Omental fat pad (tissue), 3 donors: ENCODE measurements at regions not wholly inside any gene's neighbourhood (a gene's known extent, or its start where the extent isn't known, plus 50 kb on each side); places are given as distances from the start of the nearest gene placed in this dataset.

Experiments used
- ATAC-seq: fragments of 150-250 bp; one replicate; pipeline ENCODE4 v1.9.1; 2016; ENCODE audit warnings: mild to moderate bottlenecking, moderate library complexity; ENCODE audit not compliant: low FRiP score
- DNase-seq: peaks from one replicate; pipeline ENCODE4 v3.0.0-alpha.2; 2019; ENCODE audit warnings: low spot score
- CTCF ChIP-seq, 3 donors: fragments of 450-650 bp; IDR thresholded peaks; one replicate each; pipeline ENCODE4 v1.5.1; 2016 to 2017; ENCODE audit warnings: antibody characterized with exemption in 3 of 3, mild to moderate bottlenecking in 3 of 3, moderate library complexity in 2 of 3

- ATAC-seq (no peak), DNase-seq (no peak)
- TF ChIP-seq CTCF (IDR thresholded peaks at IDR 0.05): no peak
These were observed 167.9 kb upstream of the BRINP1 start for GRCh38 chr9:119537138-119537537.

DNA sequence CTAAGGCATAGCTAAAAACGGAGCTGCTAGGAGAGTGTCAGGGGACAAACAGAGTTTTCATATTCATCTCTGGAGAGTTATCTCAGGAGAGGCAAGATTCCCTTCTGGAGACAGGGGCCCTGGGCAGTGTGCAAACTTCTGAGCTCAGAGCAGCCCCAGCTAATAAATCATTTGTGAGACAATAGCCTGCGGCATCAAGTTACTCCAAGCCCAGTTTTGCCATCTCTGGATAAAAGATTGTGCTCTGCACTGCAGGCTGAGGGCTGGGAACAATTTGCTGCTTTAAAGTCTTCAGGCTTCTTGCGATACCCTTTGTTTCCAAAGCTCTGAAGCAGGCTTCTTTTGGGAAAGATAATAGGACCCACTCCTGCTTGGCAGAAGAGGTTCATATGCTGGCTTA, 164.3 kb upstream of the BRINP1 start:
- ATAC-seq (no peak), DNase-seq (no peak)
- TF ChIP-seq CTCF (IDR thresholded peaks at IDR 0.05): no peak

DNA sequence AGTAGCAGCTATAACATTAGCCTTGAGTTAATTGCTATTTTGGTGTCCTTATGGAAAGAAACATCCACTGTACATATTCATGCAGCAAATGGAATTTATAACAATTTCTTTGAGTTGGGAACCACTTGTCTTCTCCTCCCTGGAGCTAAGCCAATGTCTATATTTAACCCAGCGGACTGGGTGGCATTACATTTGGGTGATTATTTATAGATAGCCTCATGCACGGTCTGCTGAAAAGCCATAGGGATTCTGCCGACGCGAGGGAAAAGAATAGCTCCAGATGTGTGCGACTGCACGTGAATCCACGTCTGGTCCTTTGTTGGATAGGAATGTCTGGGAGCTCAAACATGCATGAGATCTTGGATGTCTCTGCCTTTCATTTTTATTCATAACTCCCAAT, 157.5 kb upstream of the BRINP1 start:
- no peak for DNase-seq
- TF ChIP-seq CTCF (IDR thresholded peaks at IDR 0.05): no peak
- no peak for ATAC-seq

- no peak for TF ChIP-seq CTCF (IDR thresholded peaks at IDR 0.05)
- no peak for ATAC-seq
- DNase-seq: no peak
These were observed 154.3 kb upstream of the BRINP1 start for GRCh38 chr9:119523508-119523907.

DNA sequence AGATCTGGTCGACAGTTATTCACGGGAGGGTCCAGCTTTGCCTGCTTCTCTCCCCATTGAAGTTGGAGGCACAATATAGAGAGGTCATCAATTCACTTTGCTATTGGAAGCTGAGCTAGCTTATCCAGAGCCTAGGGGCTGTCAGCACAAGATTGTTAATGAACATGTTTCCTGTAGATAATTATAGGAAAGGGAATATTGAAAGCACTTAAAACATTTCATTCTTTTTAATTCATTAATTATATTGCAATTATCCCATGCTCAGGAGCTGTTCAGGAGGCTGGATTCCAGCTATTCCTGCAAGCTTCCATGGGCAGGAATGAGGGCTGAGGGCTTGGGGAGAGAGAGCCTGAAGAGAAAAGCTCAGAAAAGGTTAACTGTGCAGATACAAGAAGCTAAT, 153.1 kb upstream of the BRINP1 start:
- no peak for DNase-seq

GRCh38 chr9:119509291-119509905, 140.2 kb upstream of the BRINP1 start:
- ATAC-seq (no peak), DNase-seq (no peak)
- no peak for TF ChIP-seq CTCF (IDR thresholded peaks at IDR 0.05)

More for the DNA sequence above, 153.1 kb upstream of the BRINP1 start:
- ATAC-seq: no peak
- TF ChIP-seq CTCF (IDR thresholded peaks at IDR 0.05): no peak

GRCh38 chr9:119501374-119501773, 132.1 kb upstream of the BRINP1 start:
- ATAC-seq (no peak), DNase-seq (no peak)
- no peak for TF ChIP-seq CTCF (IDR thresholded peaks at IDR 0.05)
